ENCODE measurements at regions not wholly inside any gene's neighbourhood (a gene's known extent, or its start where the extent isn't known, plus 50 kb on each side); places are given as distances from the start of the nearest gene placed in this dataset.

- H3K4me3 ChIP-seq (ENCODE audit: low read depth in 1 of 2, low read length in 2 of 2), result no peak overlapping the region
Measured at GRCh38 chr1:30808067-30808662, 50.6 kb upstream of the LAPTM5 start.

GRCh38 chr1:30807318-30808066 lies 49.9 kb upstream of the LAPTM5 start:
- peaks cover 4% of the 10 kb centered on the region for H3K27me3 ChIP-seq (ENCODE audit: low read depth, low read length)
- H3K9me3 ChIP-seq (ENCODE audit: control insufficient read depth in 1 of 2, low read length in 2 of 2), result no peaks in the 10 kb centered on the region
- H3K36me3 ChIP-seq (ENCODE audit: control insufficient read depth in 1 of 2, insufficient read depth in 2 of 2, low read length in 2 of 2), result no peaks in the 10 kb centered on the region
- H3K4me1 ChIP-seq (ENCODE audit: control insufficient read depth in 1 of 2, insufficient read depth in 2 of 2, low read length in 2 of 2), result peaks cover 16 to 22% of the 10 kb centered on the region in 2 donors
- H3K4me3 ChIP-seq (ENCODE audit: low read depth in 1 of 2, low read length in 2 of 2), result no peak overlapping the region
- no peak overlapping the region for H3K27ac ChIP-seq (ENCODE audit: low read length)

More at GRCh38 chr1:30808067-30808662, 50.6 kb upstream of the LAPTM5 start:
- Histone ChIP-seq H3K27me3 (ENCODE audit: low read depth, low read length) (peaks cover 4% of the 10 kb centered on the region), H3K4me1 (ENCODE audit: control insufficient read depth in 1 of 2, insufficient read depth in 2 of 2, low read length in 2 of 2) (peaks cover 16 to 22% of the 10 kb centered on the region in 2 donors), H3K27ac (ENCODE audit: low read length) (no peak overlapping the region), H3K36me3 (ENCODE audit: control insufficient read depth in 1 of 2, insufficient read depth in 2 of 2, low read length in 2 of 2) (no peaks in the 10 kb centered on the region), H3K9me3 (ENCODE audit: control insufficient read depth in 1 of 2, low read length in 2 of 2) (no peaks in the 10 kb centered on the region)
